ENCODE measurements at regions not wholly inside any gene's neighbourhood (a gene's known extent, or its start where the extent isn't known, plus 50 kb on each side); places are given as distances from the start of the nearest gene placed in this dataset.
"Not testable (repeated sequence)": the region's sequence is repeated elsewhere in the genome, so short reads cannot be mapped to it uniquely, and the experiment has no call there.

GRCh38 chr3:190192087-190192486 lies 71.4 kb upstream of the P3H2 start:
- H3K79me2 ChIP-seq (ENCODE audit: low read length): no peaks in the 10 kb centered on the region
- H3K4me1 ChIP-seq (ENCODE audit: low read length): no peaks in the 10 kb centered on the region
- H3K9ac ChIP-seq (ENCODE audit: low read length): no peak overlapping the region
- no peak overlapping the region for H2AFZ ChIP-seq (ENCODE audit: low read length)
- no peaks in the 10 kb centered on the region for H3K9me3 ChIP-seq (ENCODE audit: low read length)
- H3K27ac ChIP-seq (ENCODE audit: low read length): no peak overlapping the region
- no peaks in the 10 kb centered on the region for H3K36me3 ChIP-seq (ENCODE audit: insufficient read depth, low read length)
- H3K27me3 ChIP-seq (ENCODE audit: low read length): no peaks in the 10 kb centered on the region; the same call in 1 of the 2 replicates
- H3K9me2 ChIP-seq (replicated peaks; ENCODE audit: insufficient read depth, low read length): no peaks in the 10 kb centered on the region
- no peak for DNase-seq
- no peaks in the 10 kb centered on the region for H4K20me1 ChIP-seq (ENCODE audit: insufficient read depth, low read depth, low read length)
- H3K4me2 ChIP-seq (ENCODE audit: low read depth, low read length, poor library complexity, severe bottlenecking): no peak overlapping the region
- no peak overlapping the region for H3K4me3 ChIP-seq (ENCODE audit: low read length)

DNA sequence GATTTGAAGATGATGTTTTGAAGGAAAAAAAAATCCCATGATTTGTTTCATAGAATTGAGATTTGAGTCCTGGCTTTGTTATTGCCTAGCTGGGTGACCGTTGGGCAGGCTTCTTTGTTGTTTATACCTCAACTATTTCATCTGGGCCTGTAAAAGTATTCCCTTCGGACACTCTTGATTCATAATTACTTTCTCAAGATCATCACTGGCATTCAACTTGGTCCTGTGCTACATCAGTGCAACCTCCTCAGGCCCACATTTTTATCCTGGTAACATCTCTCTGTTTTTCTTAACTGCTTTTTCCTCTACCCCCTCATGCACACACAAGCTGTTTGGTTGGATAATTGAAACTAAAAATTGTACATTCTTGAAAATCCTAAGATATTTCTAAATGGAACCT lies 67.5 kb upstream of the P3H2 start:
- Histone ChIP-seq H3K36me3 (ENCODE audit: insufficient read depth, low read length) (no peaks in the 10 kb centered on the region), H2AFZ (ENCODE audit: low read length) (no peak overlapping the region), H3K27ac (ENCODE audit: low read length) (no peak overlapping the region), H3K4me1 (ENCODE audit: low read length) (no peaks in the 10 kb centered on the region), H3K4me2 (ENCODE audit: low read depth, low read length, poor library complexity, severe bottlenecking) (no peak overlapping the region), H3K9me2 (replicated peaks; ENCODE audit: insufficient read depth, low read length) (no peaks in the 10 kb centered on the region), H3K79me2 (ENCODE audit: low read length) (no peaks in the 10 kb centered on the region), H3K4me3 (ENCODE audit: low read length) (no peak overlapping the region), H3K9ac (ENCODE audit: low read length) (no peak overlapping the region), H3K27me3 (ENCODE audit: low read length) (no peaks in the 10 kb centered on the region; the same call in 1 of the 2 replicates), H4K20me1 (ENCODE audit: insufficient read depth, low read depth, low read length) (no peaks in the 10 kb centered on the region), H3K9me3 (ENCODE audit: low read length) (no peaks in the 10 kb centered on the region)
- no peak for DNase-seq

DNA sequence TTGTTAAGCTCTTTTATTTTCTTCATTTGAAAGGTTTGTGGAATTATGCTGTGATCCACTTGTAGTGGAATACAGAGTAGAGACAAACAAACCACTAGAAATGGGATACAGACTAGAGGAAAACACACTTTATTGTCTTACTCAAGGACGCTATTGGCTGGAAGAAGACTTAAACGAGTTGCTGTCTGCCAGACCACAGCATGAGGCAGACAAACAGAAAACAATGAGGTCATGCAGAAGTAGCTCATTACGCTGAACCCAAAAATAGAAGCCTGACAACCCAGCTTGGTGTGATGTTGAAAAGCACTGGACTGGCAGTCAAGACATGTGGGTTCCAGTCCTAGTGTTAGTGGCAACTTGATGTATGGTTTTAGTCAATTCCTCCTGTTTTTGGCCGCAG lies 62.4 kb upstream of the P3H2 start:
- H3K27me3 ChIP-seq (ENCODE audit: low read length): no peaks in the 10 kb centered on the region
- no peaks in the 10 kb centered on the region for H3K79me2 ChIP-seq (ENCODE audit: low read length)
- H3K36me3 ChIP-seq (ENCODE audit: insufficient read depth, low read length): no peaks in the 10 kb centered on the region
- no peaks in the 10 kb centered on the region for H3K9me2 ChIP-seq (replicated peaks; ENCODE audit: insufficient read depth, low read length)
- H3K27ac ChIP-seq (ENCODE audit: low read length): no peak overlapping the region
- H3K4me2 ChIP-seq (ENCODE audit: low read depth, low read length, poor library complexity, severe bottlenecking): no peak overlapping the region
- no peaks in the 10 kb centered on the region for H3K9me3 ChIP-seq (ENCODE audit: low read length)
- H3K4me3 ChIP-seq (ENCODE audit: low read length): no peak overlapping the region
- no peaks in the 10 kb centered on the region for H4K20me1 ChIP-seq (ENCODE audit: insufficient read depth, low read depth, low read length)
- H2AFZ ChIP-seq (ENCODE audit: low read length): no peak overlapping the region
- no peak overlapping the region for H3K9ac ChIP-seq (ENCODE audit: low read length)
- DNase-seq: no peak
- H3K4me1 ChIP-seq (ENCODE audit: low read length): no peaks in the 10 kb centered on the region

GRCh38 chr3:190182418-190183043 lies 61.8 kb upstream of the P3H2 start:
- Histone ChIP-seq H3K9me3 (ENCODE audit: low read length) (no peaks in the 10 kb centered on the region), H3K9ac (ENCODE audit: low read length) (no peak overlapping the region), H3K27me3 (ENCODE audit: low read length) (no peaks in the 10 kb centered on the region), H3K4me1 (ENCODE audit: low read length) (no peaks in the 10 kb centered on the region), H3K9me2 (replicated peaks; ENCODE audit: insufficient read depth, low read length) (no peaks in the 10 kb centered on the region), H2AFZ (ENCODE audit: low read length) (no peak overlapping the region), H4K20me1 (ENCODE audit: insufficient read depth, low read depth, low read length) (no peaks in the 10 kb centered on the region), H3K79me2 (ENCODE audit: low read length) (no peaks in the 10 kb centered on the region), H3K27ac (ENCODE audit: low read length) (no peak overlapping the region), H3K36me3 (ENCODE audit: insufficient read depth, low read length) (no peaks in the 10 kb centered on the region), H3K4me3 (ENCODE audit: low read length) (no peak overlapping the region), H3K4me2 (ENCODE audit: low read depth, low read length, poor library complexity, severe bottlenecking) (no peak overlapping the region)
- DNase-seq: no peak

DNA sequence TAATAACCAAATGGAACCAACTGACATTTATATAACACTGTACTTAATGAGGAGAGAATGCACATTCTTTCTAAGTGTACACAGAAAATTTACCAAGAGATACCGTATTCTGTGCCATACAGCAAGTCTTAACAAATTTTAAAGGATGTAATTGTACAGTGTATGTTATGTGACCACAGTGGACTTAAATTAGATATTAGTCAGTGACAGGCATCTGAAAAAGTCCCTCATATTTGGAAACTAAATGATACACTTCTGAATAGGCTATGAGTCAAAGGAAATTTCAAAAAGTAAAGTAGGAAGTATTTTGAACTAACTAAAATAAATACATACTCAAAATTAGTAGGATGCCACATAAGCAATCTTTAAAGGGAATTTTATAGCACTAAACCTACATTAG lies 59.6 kb upstream of the P3H2 start:
- Histone ChIP-seq H3K4me3 (ENCODE audit: low read length) (no peak overlapping the region), H3K9ac (ENCODE audit: low read length) (no peak overlapping the region), H3K79me2 (ENCODE audit: low read length) (no peaks in the 10 kb centered on the region), H4K20me1 (ENCODE audit: insufficient read depth, low read depth, low read length) (no peaks in the 10 kb centered on the region), H3K9me3 (ENCODE audit: low read length) (no peaks in the 10 kb centered on the region), H3K4me1 (ENCODE audit: low read length) (no peaks in the 10 kb centered on the region), H3K36me3 (ENCODE audit: insufficient read depth, low read length) (no peaks in the 10 kb centered on the region), H3K4me2 (ENCODE audit: low read depth, low read length, poor library complexity, severe bottlenecking) (no peak overlapping the region), H3K27ac (ENCODE audit: low read length) (no peak overlapping the region), H2AFZ (ENCODE audit: low read length) (no peak overlapping the region), H3K27me3 (ENCODE audit: low read length) (no peaks in the 10 kb centered on the region), H3K9me2 (replicated peaks; ENCODE audit: insufficient read depth, low read length) (no peaks in the 10 kb centered on the region)
- DNase-seq: no peak

GRCh38 chr3:190178779-190179178 lies 58.1 kb upstream of the P3H2 start:
- Histone ChIP-seq H3K27me3 (ENCODE audit: low read length) (no peaks in the 10 kb centered on the region), H3K79me2 (ENCODE audit: low read length) (no peaks in the 10 kb centered on the region), H3K9me3 (ENCODE audit: low read length) (no peaks in the 10 kb centered on the region), H3K4me1 (ENCODE audit: low read length) (no peaks in the 10 kb centered on the region), H3K36me3 (ENCODE audit: insufficient read depth, low read length) (no peaks in the 10 kb centered on the region), H3K4me2 (ENCODE audit: low read depth, low read length, poor library complexity, severe bottlenecking) (no peak overlapping the region), H3K9ac (ENCODE audit: low read length) (no peak overlapping the region), H3K4me3 (ENCODE audit: low read length) (no peak overlapping the region), H4K20me1 (ENCODE audit: insufficient read depth, low read depth, low read length) (no peaks in the 10 kb centered on the region), H3K9me2 (replicated peaks; ENCODE audit: insufficient read depth, low read length) (no peaks in the 10 kb centered on the region), H3K27ac (ENCODE audit: low read length) (no peak overlapping the region), H2AFZ (ENCODE audit: low read length) (no peak overlapping the region)
- DNase-seq: no peak

GRCh38 chr3:190176933-190177525 lies 56.3 kb upstream of the P3H2 start:
- DNase-seq; H3K4me2 ChIP-seq (ENCODE audit: low read depth, low read length, poor library complexity, severe bottlenecking); H3K27ac ChIP-seq (ENCODE audit: low read length); H3K27me3 ChIP-seq (ENCODE audit: low read length); H3K9ac ChIP-seq (ENCODE audit: low read length); H3K36me3 ChIP-seq (ENCODE audit: insufficient read depth, low read length); H3K4me3 ChIP-seq (ENCODE audit: low read length); H4K20me1 ChIP-seq (ENCODE audit: insufficient read depth, low read depth, low read length); H2AFZ ChIP-seq (ENCODE audit: low read length); H3K4me1 ChIP-seq (ENCODE audit: low read length); H3K79me2 ChIP-seq (ENCODE audit: low read length); H3K9me2 ChIP-seq (replicated peaks; ENCODE audit: insufficient read depth, low read length); H3K9me3 ChIP-seq (ENCODE audit: low read length): not testable (repeated sequence)

GRCh38 chr3:190176106-190176505 lies 55.4 kb upstream of the P3H2 start:
- not testable (repeated sequence) for H3K9me3 ChIP-seq (ENCODE audit: low read length); H3K9ac ChIP-seq (ENCODE audit: low read length); H3K27me3 ChIP-seq (ENCODE audit: low read length); H3K4me2 ChIP-seq (ENCODE audit: low read depth, low read length, poor library complexity, severe bottlenecking); H3K4me1 ChIP-seq (ENCODE audit: low read length); H3K4me3 ChIP-seq (ENCODE audit: low read length); H3K9me2 ChIP-seq (replicated peaks; ENCODE audit: insufficient read depth, low read length); H3K27ac ChIP-seq (ENCODE audit: low read length); H2AFZ ChIP-seq (ENCODE audit: low read length); H3K79me2 ChIP-seq (ENCODE audit: low read length); H4K20me1 ChIP-seq (ENCODE audit: insufficient read depth, low read depth, low read length); H3K36me3 ChIP-seq (ENCODE audit: insufficient read depth, low read length); DNase-seq
